Right lobe of liver (tissue), 6 donors: ENCODE measurements at regions not wholly inside any gene's neighbourhood (a gene's known extent, or its start where the extent isn't known, plus 50 kb on each side); places are given as distances from the start of the nearest gene placed in this dataset.

Source experiments
- ATAC-seq, 4 donors: fragments of 200-7000 bp; cut with Tn5 transposase; one replicate each; pipeline ENCODE4 v1.9.1; 2020; ENCODE audit warnings: mild to moderate bottlenecking in 4 of 4, moderate library complexity in 4 of 4
- DNase-seq, 3 donors: peaks; one replicate each; pipeline ENCODE4 v3.0.0-alpha.2; 2020
- H3K27ac ChIP-seq, 3 donors: fragments of 200-600 bp; one replicate each; pipeline ENCODE4 v1.8.0; 2022
- H3K27me3 ChIP-seq, 2 donors: fragments of 200-600 bp; one replicate each; pipeline ENCODE4 v1.8.0; 2022
- H3K36me3 ChIP-seq, 4 donors: fragments of 200-600 bp; sonication (generic) in 1 of 4; one replicate each; pipeline versions ENCODE4 v1.5.1 to v1.8.0; 2017 to 2022; ENCODE audit warnings: control low read depth in 1 of 4
- H3K4me1 ChIP-seq, 4 donors: fragments of 200-600 bp; sonication (generic) in 1 of 4; one replicate each; pipeline versions ENCODE4 v1.5.1 to v1.8.0; 2017 to 2022; ENCODE audit warnings: control low read depth in 1 of 4
- H3K4me3 ChIP-seq, 3 donors: fragments of 200-600 bp; one replicate each; pipeline ENCODE4 v1.8.0; 2022
- H3K9me3 ChIP-seq, 4 donors: fragments of 200-600 bp; sonication (generic) in 1 of 4; one replicate each; pipeline versions ENCODE4 v1.5.1 to v1.8.0; 2017 to 2022; ENCODE audit warnings: control low read depth in 1 of 4
- POLR2A ChIP-seq: fragments of 450-650 bp; IDR thresholded peaks from one replicate; pipeline ENCODE4 v1.6.1; 2017; ENCODE audit warnings: antibody characterized with exemption, mild to moderate bottlenecking
- WGBS: methylation state at CpG from one replicate; pipeline ENCODE4 v1.1.6; 2018; ENCODE audit warnings: low coverage, low lambda C conversion rate; ENCODE audit not compliant: insufficient coverage; ENCODE audit errors: missing lambda C conversion rate; 5-methylcytosine and 5-hydroxymethylcytosine counted together
- intact Hi-C, 2 donors: fragments of 100-400 bp; cut with DNase I; formaldehyde crosslinking; loops; one replicate each; pipeline versions ENCODE4 v1.11.2 to v1.14.1; 2022
- TF ChIP-seq, protein P1 (sequence below), 4 donors: fragments of 200-600 bp in 3 of 4; fragments of 450-650 bp in 1 of 4; IDR thresholded peaks; one replicate each; pipeline versions ENCODE4 v1.5.1 to v1.8.0; 2016 to 2022; ENCODE audit warnings: antibody characterized with exemption in 4 of 4, mild to moderate bottlenecking in 2 of 4
- donor health status: DM: no; HTN: yes; CAD: no.
- donor health status: DM: no; HTN: no; CAD: no.
- donor health status: DM: no; HTN: no; CAD: no.
- donor health status: DM: no; HTN: yes; CAD: no.
- donor health status: DM: no; HTN: yes; CAD: no.

DNA sequence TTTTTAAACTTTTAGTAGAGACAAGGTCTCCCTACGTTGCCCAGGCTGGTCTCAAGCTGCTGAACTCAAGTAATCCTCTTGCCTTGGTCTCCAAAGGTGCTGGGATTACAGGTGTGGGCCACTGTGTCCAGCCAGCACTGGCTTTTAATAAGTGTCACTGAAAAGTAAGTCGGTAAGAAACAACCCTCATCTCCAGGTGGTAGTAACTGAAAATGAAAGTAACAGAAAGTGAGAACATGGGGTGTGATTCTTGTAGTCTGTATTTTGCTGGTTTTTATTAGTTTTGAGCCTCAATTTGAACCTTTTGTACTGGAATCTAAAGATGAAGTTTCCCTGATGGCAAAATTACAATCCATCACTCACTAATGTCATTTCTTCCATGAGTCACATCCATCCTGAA is 238.1 kb upstream of the AGA start:
- Histone ChIP-seq H3K4me1 (no peaks in the 10 kb centered on the region), H3K36me3 (no peaks in the 10 kb centered on the region), H3K27me3 (no peaks in the 10 kb centered on the region), H3K27ac (no peak overlapping the region), H3K9me3 (no peaks in the 10 kb centered on the region), H3K4me3 (no peak overlapping the region)
- ATAC-seq: no peak
- 81% methylated on average over 2 of the region's 2 CpGs for WGBS
- no peak for DNase-seq
- intact Hi-C loops: no loop called here
- no peak for TF ChIP-seq POLR2A
- TF ChIP-seq, protein P1, sequence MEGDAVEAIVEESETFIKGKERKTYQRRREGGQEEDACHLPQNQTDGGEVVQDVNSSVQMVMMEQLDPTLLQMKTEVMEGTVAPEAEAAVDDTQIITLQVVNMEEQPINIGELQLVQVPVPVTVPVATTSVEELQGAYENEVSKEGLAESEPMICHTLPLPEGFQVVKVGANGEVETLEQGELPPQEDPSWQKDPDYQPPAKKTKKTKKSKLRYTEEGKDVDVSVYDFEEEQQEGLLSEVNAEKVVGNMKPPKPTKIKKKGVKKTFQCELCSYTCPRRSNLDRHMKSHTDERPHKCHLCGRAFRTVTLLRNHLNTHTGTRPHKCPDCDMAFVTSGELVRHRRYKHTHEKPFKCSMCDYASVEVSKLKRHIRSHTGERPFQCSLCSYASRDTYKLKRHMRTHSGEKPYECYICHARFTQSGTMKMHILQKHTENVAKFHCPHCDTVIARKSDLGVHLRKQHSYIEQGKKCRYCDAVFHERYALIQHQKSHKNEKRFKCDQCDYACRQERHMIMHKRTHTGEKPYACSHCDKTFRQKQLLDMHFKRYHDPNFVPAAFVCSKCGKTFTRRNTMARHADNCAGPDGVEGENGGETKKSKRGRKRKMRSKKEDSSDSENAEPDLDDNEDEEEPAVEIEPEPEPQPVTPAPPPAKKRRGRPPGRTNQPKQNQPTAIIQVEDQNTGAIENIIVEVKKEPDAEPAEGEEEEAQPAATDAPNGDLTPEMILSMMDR (IDR thresholded peaks at IDR 0.05): no peak

DNA sequence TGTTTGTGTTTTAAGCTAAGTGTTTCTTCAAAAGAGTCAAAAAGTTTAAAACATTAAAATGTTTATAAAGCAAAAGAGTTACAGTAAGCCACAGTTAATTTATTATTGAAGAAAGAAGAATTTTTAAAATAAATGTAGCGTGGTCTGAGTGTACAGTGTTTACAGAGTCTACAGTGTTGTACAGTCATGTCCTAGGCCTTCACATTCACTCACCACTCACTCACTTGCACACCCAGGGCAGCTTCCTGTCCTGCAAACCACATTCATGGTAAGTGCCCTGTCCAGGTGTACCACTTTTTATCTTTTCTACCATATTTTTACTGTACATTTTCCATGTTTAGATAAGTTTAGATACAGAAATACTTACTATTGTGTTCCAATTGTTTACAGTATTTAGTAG is 239.7 kb upstream of the AGA start:
- no peak for TF ChIP-seq POLR2A
- TF ChIP-seq, protein P1 (IDR thresholded peaks at IDR 0.05): no peak
- Histone ChIP-seq H3K27me3 (no peaks in the 10 kb centered on the region), H3K4me1 (peaks cover 0 to 2% (median 0%) of the 10 kb centered on the region in 4 donors), H3K36me3 (no peaks in the 10 kb centered on the region), H3K9me3 (no peaks in the 10 kb centered on the region), H3K27ac (no peak overlapping the region), H3K4me3 (no peak overlapping the region)
- intact Hi-C loops: no loop called here
- WGBS: 100% methylated on average over 1 of the region's 1 CpG
- ATAC-seq: no peak
- no peak for DNase-seq

DNA sequence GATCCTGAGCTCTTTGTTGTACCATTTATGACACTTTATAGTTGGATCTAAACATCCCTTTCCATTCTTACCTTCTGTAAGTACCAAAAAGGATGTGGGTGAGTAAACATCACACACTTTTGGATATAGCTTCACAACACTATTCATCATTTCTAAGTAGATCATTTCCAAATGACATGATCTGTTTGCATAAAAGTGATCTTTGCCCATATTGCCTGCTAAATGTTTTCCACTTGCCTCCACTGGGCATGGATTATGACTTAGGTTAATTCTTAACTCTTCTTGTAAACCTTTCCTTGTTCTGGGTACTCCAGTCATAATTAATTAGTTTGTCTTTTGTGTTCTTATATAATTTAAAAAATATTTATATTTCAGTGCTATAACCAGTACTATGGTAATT is 244.9 kb upstream of the AGA start:
- H3K4me3 ChIP-seq: no peak overlapping the region
- no peaks in the 10 kb centered on the region for H3K9me3 ChIP-seq
- no peak overlapping the region for H3K27ac ChIP-seq
- H3K27me3 ChIP-seq: no peaks in the 10 kb centered on the region
- no peaks in the 10 kb centered on the region for H3K36me3 ChIP-seq
- TF ChIP-seq POLR2A: no peak
- TF ChIP-seq, protein P1 (IDR thresholded peaks at IDR 0.05): no peak
- H3K4me1 ChIP-seq: peaks cover 0 to 11% (median 0%) of the 10 kb centered on the region in 4 donors
- DNase-seq (no peak), ATAC-seq (peak; percentile 90 to 99 (median 95))
- intact Hi-C loops: no loop called here

GRCh38 chr4:177692907-177693306 is 250.7 kb upstream of the AGA start:
- Histone ChIP-seq H3K4me1 (no peaks in the 10 kb centered on the region), H3K36me3 (no peaks in the 10 kb centered on the region), H3K4me3 (no peak overlapping the region), H3K9me3 (no peaks in the 10 kb centered on the region), H3K27me3 (no peaks in the 10 kb centered on the region), H3K27ac (no peak overlapping the region)
- DNase-seq: no peak
- 64% methylated on average over 1 of the region's 1 CpG for WGBS
- intact Hi-C loops: no loop called here
- TF ChIP-seq, protein P1 (IDR thresholded peaks at IDR 0.05): no peak
- TF ChIP-seq POLR2A: no peak
- ATAC-seq: no peak

GRCh38 chr4:177696438-177696966 is 254.3 kb upstream of the AGA start:
- ATAC-seq: peak in 2 of 4 donors; percentile 36 to 45
- WGBS: 56% methylated on average over 7 of the region's 8 CpGs
- no peaks in the 10 kb centered on the region for H3K9me3 ChIP-seq

More at GRCh38 chr4:177696438-177696966, 254.3 kb upstream of the AGA start:
- no peak for DNase-seq
- no peak overlapping the region for H3K27ac ChIP-seq
- H3K4me1 ChIP-seq: peaks cover 0 to 12% (median 4%) of the 10 kb centered on the region in 4 donors
- H3K4me3 ChIP-seq: no peak overlapping the region
- no peak for TF ChIP-seq POLR2A
- TF ChIP-seq, protein P1 (IDR thresholded peaks at IDR 0.05): no peak
- intact Hi-C loops: no loop called here
- H3K36me3 ChIP-seq: no peaks in the 10 kb centered on the region
- no peaks in the 10 kb centered on the region for H3K27me3 ChIP-seq
